Central memory CD4-positive, alpha-beta T cell (primary cell): ENCODE measurements at regions not wholly inside any gene's neighbourhood (a gene's known extent, or its start where the extent isn't known, plus 50 kb on each side); places are given as distances from the start of the nearest gene placed in this dataset.
"Not testable (repeated sequence)": the region's sequence is repeated elsewhere in the genome, so short reads cannot be mapped to it uniquely, and the experiment has no call there.

Experiments used
- DNase-seq: peaks from one replicate; pipeline ENCODE4 v3.0.0; 2022

DNA sequence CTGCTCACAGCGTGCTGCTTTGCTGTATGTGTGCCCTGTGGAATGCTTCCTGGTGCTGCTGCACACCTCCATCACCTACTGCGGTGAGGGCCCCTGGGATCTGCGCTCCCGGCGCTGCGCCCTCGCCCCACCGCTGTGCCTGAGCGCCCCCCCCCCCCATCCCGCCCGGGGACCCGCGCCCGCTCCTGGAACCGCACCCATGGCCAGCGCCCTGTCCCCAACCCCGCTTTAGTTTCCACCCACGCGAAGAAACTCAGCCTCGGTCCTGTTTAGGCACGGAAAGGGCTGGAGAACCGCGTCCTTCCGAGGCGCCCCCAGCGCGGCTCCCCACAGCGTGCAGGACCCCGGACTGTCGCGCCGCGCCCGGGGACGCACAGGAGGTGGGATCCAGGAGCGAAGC, 265.5 kb downstream of the POTEB3 start:
- DNase-seq: not testable (repeated sequence)

DNA sequence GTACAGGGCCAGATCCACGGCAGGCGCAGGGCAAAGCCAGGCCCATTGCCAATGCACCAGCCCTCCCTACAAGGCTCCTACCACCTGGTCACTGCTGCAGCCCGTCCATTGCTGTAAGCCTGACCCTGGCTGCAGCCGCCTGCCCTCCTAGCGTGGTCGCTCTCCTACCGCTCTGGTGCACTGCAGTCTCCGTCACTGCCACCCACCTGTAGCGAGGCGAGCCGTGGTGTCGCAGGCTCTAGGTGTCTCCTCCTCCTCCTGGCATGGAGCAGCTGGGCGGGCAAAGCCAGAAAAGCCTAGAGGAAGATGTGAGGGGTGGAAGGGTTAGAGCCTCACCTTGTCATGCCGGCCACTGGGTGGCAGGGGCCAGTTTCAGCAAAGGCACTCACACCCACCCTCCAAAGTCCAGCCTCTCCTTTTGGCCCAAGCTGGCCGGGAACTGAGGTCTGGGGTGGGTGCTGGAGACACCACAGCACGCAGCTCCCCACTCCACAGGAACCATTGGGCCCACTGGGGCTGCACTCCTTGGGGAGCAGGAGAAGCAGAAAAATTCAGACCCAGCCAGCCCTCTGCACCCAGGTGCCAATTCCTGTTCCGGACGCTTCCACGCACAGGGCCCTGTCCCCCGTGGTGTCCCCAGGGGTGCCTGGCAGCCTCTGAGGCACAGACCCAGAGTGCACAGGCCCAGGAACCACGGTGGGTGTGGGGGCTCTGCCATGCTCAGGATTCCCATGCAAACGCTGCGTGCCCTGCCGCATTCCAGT, 285.3 kb upstream of the POTEB2 start:
- DNase-seq: not testable (repeated sequence)

DNA sequence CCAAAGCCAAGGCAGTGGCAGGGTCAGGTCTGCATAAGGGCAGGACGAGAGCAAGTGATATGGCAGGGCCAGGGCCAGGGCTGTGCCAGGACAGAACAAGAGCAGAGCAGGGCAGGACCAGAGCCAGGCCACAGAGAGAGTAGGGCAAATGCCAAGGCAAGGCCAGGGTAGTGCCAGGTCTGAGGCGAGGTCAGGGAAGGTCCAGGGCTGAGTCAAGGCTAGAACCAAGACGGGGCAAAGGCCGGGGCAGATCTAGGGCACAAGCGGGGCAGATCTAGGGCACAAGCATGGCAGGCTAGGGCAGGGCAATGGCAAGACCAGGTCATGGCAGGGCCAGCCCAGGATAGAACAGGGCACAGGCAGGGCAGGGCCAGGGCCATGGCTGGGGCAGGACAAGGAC, 282.0 kb upstream of the POTEB2 start:
- DNase-seq: not testable (repeated sequence)

DNA sequence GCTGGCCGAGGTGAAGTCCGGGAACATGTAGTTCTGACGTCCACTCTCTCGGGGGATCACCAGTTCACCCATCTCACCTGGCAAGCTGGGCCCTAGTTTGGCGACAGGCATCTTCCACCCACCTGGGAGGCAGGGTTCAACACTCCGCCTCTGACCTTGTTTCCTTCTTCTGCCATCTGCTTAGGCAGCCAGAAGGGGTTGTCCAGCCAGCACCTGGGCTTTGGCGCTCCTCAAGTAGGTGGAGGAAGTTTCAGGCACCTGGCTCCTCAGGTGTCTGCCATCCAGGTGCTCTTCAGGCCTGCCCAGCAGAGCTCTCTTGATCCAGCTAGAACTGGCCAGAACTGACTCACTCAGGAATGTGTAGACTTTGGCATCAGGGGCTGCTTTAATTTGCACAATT, 267.8 kb upstream of the POTEB2 start:
- DNase-seq: not testable (repeated sequence)

DNA sequence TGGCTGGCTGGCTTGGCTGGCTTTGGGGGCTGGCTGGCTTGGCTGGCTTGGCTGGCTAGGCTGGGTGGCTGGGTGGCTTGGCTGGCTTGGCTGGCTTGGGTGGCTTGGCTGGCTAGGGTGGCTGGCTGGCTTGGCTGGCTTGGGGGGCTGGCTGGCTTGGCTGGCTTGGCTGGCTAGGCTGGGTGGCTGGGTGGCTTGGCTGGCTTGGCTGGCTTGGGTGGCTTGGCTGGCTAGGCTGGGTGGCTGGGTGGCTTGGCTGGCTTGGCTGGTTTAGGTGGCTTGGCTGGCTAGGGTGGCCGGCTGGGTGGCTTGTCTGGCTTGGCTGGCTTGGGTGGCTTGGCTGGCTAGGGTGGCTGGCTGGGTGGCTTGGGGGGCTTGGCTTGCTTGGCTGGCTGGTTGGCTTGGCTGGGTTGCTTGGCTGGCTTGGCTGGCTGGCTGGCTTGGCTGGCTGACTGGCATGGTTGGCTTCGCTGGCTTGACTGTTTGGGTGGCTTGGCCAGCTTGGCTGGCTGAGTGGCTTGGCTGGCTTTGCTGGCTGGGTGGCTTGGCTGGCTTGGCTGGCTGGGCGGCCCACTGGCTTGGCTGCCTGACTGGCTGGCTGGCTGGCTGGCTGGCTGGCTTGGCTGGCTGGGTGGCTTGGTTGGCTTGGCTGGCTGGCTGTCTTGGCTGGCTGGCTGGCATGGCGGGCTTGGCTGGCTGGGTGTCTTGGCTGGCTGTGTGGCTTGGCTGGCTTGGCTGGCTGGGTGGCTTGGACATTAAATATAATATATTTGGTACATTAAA, 246.3 kb upstream of the POTEB2 start:
- not testable (repeated sequence) for DNase-seq

DNA sequence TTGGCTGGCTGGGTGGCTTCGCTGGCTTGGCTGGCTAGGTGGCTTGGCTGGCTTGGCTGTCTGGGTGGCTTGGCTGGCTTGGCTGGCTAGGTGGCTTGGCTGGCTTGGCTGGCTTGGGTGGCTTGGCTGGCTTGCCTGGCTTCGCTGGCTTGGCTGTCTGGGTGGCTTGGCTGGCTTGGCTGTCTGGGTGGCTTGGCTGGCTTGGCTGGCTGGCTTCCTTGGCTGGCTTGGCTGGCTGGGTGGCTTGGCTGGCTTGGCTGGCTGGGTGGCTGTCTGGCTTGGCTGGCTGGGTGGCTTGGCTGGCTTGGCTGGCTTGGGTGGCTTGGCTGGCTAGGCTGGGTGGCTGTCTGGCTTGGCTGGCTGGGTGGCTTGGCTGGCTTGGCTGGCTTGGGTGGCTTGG, 245.7 kb upstream of the POTEB2 start:
- not testable (repeated sequence) for DNase-seq

DNA sequence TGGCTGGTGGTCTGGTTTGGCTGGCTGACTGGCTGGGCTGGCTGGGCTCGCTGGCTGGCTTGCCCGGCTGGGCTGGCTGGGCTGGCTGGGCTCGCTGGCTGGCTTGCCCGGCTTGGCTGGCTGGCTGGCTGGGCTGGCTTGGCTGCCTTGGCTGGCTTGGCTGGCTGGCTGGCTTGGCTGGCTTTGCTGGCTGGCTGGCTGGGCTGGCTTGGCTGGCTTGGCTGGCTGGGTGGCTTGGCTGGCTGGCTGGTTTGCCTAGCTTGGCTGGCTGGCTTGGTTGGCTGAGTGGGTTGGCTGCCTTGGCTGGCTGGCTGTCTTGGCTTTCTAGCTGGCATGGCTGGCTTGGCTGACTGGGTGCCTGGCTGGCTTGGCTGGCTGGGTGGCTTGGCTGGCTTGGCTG, 245.1 kb upstream of the POTEB2 start:
- not testable (repeated sequence) for DNase-seq

DNA sequence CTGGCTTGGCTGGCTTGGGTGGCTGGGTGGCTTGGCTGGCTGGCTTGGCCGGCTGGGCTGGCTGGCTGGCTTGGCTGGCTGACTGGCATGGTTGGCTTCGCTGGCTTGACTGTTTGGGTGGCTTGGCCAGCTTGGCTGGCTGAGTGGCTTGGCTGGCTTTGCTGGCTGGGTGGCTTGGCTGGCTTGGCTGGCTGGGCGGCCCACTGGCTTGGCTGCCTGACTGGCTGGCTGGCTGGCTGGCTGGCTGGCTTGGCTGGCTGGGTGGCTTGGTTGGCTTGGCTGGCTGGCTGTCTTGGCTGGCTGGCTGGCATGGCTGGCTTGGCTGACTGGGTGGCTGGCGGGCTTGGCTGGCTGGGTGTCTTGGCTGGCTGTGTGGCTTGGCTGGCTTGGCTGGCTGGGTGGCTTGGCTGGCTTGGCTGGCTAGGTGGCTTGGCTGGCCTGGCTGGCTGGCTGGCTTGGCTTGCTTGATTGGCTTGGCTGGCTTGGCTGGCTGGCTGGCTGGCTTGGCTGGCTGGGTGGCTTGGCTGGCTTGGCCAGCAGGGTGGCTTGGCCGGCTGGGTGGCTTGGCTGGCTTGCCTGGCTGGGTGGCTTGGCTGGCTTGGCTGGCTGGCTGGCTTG, 244.2 kb upstream of the POTEB2 start:
- DNase-seq: peak; percentile 7

DNA sequence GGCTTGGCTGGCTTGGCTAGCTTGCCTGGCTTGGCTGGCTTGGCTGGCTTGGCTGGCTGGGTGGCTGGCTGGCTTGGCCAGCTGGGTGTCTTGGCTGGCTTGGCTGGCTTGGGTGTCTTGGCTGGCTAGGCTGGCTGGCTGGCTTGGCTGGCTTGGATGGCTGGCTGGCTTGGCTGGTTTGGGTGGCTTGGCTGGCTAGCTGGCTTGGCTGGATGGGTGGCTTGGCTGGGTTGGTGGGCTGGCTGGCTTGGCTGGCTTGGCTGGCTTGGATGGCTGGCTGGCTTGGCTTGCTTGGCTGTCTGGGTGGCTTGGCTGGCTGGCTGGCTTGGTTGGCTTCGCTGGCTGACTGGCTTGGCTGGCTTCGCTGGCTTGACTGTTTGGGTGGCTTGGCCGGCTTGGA, 242.3 kb upstream of the POTEB2 start:
- DNase-seq: not testable (repeated sequence)

DNA sequence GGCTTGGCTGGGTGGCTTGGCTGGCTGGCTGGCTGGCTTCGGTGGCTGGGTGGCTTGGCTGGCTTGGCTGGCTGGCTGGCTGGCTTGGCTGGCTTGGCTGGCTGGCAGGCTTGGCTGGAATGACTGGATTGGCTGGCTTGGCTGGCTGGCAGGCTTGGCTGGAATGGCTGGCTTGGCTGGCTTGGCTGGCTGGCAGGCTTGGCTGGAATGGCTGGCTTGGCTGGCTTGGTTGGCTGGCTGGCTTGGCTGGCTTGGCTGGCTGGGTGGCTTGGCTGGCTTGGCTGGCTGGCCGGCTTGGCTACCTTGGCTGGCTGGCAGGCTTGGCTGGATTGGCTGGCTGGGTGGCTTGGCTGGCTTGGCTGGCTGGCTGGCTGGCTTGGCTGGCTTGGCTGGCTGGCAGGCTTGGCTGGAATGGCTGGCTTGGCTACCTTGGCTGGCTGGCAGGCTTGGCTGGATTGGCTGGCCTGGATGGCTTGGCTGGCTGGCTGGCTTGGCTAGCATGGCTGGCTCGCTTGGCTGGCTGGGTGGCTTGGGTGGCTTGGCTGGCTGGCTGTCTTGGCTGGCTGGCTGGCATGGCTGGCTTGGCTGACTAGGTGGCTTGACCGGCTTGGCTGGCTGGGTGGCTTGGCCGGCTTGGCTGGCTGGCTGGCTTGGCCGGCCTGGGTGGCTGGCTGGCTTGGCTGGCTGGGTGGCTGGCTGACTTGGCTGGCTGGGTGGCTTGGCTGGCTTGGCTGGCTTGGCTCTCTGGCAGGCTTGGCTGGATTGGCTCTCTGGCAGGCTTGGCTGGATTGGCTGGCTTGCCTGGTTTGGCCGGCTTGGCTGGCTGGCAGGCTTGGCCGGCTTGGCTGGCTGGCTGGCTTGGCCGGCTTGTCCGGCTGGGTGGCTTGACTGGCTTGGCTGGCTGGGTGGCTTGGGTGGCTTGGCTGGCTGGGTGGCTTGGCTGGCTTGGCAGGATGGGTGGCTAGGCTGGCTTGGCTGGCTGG, 241.6 kb upstream of the POTEB2 start:
- not testable (repeated sequence) for DNase-seq

DNA sequence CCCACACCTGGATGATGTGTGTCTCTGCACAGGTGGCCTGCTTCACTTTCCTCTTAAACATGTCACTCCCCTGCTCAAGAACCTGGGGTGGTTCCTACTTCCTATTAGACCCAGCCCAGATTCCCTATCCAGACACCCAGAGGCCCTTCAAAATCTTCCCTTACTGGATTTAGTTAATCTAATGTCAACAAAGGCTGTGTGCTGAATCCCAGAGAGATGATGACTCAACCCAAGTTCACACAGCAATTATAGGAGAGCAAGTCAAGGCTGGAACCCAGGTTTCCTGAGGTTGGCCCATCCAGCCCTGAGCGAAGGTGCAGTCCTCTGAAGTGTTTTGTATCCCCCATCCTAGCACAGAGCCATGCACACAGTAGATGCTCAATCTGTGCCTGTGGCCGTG, 230.5 kb upstream of the POTEB2 start:
- DNase-seq: not testable (repeated sequence)

DNA sequence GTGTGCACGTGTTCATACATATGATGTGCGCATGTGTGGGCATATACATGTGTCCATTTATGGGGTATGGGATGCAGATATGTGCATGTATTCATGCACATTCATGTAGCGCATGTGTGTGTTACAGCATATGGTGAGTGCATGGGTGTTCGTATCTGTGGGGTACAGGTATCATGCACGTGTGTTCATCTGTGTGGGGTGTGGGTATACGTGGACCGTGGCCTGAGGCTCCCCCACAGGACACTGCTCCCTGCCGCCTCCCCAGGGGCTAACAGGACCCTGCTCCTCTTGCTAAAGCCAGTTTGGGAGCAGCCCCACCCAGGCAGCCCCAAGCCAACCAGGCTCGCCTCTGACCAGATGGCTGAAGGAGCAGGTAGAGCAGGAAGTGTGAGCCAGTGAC, 213.4 kb upstream of the POTEB2 start:
- not testable (repeated sequence) for DNase-seq

DNA sequence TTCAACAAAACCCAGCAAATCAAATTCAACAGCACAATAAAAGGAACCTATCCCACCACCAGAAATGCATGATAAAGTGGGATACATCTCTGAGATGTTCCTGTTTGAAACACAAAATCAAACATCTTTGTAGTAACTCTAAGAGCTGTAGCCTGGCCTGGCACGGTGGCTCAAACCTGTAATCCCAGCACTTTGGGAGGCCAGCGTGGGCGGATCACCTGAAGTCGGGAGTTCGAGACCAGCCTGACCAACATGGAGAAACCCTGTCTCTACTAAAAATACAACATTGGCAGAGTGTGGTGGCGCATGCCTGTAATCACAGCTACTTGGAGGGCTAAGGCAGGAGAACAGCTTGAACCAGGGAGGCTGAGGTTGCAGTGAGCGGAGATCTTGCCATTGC, 202.8 kb upstream of the POTEB2 start:
- not testable (repeated sequence) for DNase-seq

DNA sequence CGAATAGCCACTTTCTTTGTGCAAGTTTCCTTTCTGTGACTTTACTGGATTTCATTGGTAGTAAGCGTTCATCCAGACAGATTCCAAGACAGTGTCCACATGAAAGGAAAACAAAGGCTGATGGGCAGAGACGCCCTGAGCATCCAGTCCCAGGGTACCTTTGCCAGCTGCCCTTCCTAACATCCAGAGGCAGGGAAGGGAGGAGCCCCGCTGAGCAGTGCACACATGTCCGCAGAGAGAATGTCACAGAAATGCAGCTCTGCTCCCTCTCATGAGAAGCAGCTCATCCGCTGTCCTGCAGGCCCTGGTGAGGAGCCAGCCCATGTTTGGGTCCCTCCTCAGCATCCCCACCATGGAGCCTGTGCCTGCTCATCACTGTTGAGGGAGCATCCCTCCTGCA, 197.4 kb upstream of the POTEB2 start:
- DNase-seq: not testable (repeated sequence)

DNA sequence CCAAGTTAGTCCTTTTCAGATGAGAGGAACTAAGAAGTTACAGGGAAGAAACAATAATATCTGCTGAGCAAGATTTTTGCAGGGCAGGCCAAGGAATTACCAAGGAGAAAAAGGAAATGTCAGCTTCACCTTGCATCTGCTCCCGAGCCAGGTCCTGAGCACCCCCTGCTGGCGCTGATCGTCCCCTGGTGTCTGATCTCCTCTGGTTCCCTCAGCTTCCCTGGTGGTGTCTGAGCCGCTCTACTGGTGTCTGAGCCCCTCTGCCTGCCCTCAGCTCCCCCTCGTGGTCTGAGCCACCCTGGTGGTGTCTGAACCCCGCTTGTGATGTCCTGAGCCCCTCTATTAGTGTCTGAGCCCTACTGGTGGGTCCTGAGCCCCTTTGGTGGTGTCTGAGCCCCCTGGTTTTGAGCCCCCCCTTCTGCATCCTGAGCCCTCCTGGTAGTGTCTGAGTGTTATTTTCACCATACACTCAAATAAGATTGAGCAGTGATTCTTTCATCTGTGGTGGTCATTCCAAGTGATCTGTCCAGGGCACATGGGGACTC, 196.6 kb upstream of the POTEB2 start:
- not testable (repeated sequence) for DNase-seq

DNA sequence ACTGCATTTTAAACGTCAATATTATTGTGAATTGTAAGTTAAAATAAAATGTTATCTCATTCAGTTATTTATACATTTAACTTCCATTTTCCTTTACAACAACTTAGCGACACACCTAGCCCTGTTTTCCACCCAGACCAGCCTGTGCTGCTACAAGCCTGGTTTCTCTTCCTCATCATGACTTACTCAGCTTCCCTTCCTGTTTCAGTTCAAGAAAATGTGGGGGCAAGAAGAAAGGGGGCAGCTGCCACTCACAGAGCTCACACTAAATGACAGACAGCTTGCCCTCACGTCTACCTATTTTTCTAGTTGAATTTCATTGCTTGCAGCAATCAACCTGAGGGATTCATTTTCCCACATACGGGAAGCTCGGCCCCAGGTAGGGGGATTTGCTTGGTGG, 185.8 kb upstream of the POTEB2 start:
- not testable (repeated sequence) for DNase-seq

DNA sequence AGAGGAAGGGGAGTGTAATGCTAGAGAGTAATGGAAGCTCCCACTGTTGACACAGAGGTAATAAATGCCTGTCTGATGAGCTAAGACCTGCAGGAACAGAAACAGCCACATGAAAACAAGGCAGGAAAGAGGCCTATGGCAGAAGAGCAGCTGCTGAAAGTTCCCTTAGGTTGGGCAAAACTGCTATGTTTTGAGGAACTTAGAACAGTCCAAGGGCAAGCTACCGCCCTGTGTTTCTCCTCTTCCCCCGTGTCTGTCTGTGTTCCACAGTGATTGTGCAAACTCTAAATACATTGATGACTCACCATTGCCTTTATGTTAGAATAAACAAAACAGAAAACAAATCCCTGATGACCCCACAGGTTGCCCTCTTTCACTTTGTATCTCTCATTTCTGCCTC, 165.6 kb upstream of the POTEB2 start:
- DNase-seq: not testable (repeated sequence)

DNA sequence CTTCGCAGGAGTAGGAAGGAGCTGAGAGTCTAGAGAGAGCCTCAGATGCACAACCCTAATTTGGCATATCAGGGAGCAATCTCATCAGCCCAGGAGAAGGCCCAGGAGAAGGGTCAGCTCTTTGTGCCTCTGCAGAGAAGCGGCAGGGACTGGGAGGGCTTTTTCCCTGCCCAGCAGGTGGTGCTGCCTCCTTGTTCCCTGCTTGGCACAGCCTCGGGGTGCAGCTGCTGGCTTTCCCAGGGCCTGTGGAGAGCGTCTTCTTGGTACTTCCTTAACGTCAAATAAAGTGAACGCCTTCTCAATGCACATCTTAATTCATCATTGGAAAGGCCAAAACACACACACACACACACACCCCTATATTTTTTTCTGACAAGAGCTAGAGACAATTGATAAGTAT, 162.9 kb upstream of the POTEB2 start:
- not testable (repeated sequence) for DNase-seq

DNA sequence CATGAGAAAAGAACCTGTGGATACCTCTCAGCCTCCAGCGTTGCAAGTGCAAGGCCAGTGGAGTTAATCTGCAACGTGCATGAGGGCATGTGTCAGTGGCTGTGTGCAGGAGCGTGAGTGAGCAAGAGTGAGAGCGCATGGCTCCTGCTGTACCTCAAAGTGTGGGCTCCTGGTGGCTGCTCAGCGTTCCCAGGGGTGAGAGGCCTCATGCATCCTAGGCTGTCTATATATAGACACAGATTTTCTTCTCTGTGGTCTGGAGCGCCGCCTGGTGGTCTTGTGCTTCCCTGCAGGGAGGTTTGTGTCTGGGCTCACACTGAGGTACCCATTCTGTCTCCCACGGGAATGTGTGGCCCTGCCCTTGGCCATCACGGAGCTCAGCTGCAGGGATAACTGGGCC, 161.8 kb upstream of the POTEB2 start:
- DNase-seq: not testable (repeated sequence)

DNA sequence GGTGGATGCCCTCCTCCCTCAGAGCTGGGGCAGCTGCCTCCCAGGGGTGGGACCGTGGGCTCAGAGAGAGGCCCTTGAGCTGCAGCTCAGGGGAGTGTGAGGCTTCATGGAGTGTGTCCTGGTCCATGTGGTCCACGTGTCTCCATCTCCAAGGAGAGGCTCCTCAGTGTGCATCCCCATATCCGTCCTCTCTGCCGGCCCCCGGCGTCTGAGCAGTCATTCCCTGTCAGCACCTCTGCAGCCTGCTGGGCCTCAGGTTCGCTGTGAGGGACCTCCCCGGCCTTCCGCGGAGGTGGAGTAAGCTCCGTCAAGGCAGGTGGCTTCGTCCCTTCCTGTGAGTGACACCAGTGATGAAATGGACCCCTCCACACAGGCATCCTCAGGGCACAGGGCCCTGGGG, 160.7 kb upstream of the POTEB2 start:
- DNase-seq: not testable (repeated sequence)

DNA sequence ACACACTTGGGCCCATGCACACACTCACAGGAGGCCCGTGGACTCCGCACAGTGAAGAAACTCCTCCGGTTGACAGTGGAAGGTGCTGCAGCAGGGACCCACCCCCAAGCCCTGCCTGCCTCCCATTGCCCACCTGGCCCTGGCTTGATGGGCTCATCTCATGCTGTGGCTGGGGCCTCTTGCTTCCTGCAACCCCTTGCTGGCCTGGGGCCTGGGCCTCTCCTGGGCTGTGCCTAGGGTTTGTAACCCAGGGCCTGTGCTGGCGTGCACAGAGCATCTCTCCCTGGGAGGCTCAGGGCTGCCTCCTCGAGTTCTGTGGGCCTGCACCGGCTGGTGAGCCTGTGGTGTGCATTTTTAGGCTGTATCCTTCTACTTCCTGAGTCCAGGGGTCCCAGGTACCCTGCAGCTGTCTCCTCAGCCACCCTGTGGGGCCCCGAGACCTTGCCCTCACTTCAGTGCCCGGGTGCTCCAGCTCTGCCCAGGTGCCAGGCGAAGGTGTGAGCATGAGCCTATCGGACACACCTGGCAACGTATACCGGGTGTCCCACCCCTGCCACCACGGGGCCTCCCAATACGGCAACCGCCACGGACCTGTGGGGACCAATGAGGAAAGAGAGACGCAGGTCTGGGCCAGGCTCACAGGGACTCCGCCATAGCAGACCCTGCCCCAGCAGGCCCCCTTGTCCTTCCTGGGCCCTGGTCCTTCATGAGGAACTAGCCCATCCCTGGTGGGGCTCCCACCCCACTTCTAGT, 158.3 kb upstream of the POTEB2 start:
- DNase-seq: not testable (repeated sequence)
